Cerebellar nuclear complex (tissue), 1 donor: ENCODE measurements at regions not wholly inside any gene's neighbourhood (a gene's known extent, or its start where the extent isn't known, plus 50 kb on each side); places are given as distances from the start of the nearest gene placed in this dataset.
"Not testable (repeated sequence)": the region's sequence is repeated elsewhere in the genome, so short reads cannot be mapped to it uniquely, and the experiment has no call there.

Experiments
- DNase-seq, 2 experiments: peaks; one replicate each; lab custom pipeline; 2025; lab: John Stamatoyannopoulos, UW

GRCh38 chr5:36481454-36482120 lies 124.8 kb upstream of the SLC1A3 start:
- no peak for DNase-seq

GRCh38 chr5:36482812-36483211 lies 123.6 kb upstream of the SLC1A3 start:
- DNase-seq, result no peak

GRCh38 chr5:36489505-36489904 lies 116.9 kb upstream of the SLC1A3 start:
- DNase-seq, result no peak

GRCh38 chr5:36491856-36492255 lies 114.5 kb upstream of the SLC1A3 start:
- DNase-seq, result no peak

- DNase-seq, result no peak
Observed at GRCh38 chr5:36492984-36493654, 113.3 kb upstream of the SLC1A3 start.

- DNase-seq, result no peak
Observed at GRCh38 chr5:36494028-36494427, 112.4 kb upstream of the SLC1A3 start.

- no peak for DNase-seq
Observed at GRCh38 chr5:36494841-36495601, 111.4 kb upstream of the SLC1A3 start.

- DNase-seq, result no peak
Observed at GRCh38 chr5:36495611-36496010, 110.8 kb upstream of the SLC1A3 start.

- DNase-seq, result no peak
Observed at GRCh38 chr5:36496471-36496870, 109.9 kb upstream of the SLC1A3 start.

GRCh38 chr5:36502608-36503007 lies 103.8 kb upstream of the SLC1A3 start:
- no peak for DNase-seq

- no peak for DNase-seq
Observed at GRCh38 chr5:36505021-36505420, 101.4 kb upstream of the SLC1A3 start.

GRCh38 chr5:36507332-36507952 lies 99.0 kb upstream of the SLC1A3 start:
- DNase-seq, result peak in 1 of 2 experiments; percentile 22

GRCh38 chr5:36508331-36508730 lies 98.1 kb upstream of the SLC1A3 start:
- DNase-seq, result not testable (repeated sequence)

GRCh38 chr5:36513647-36514046 lies 92.8 kb upstream of the SLC1A3 start:
- not testable (repeated sequence) for DNase-seq

GRCh38 chr5:36519881-36520280 lies 86.5 kb upstream of the SLC1A3 start:
- no peak for DNase-seq

- DNase-seq, result no peak
Observed at GRCh38 chr5:36521219-36521618, 85.2 kb upstream of the SLC1A3 start.

- no peak for DNase-seq
Observed at GRCh38 chr5:36521838-36522745, 84.3 kb upstream of the SLC1A3 start.

GRCh38 chr5:36522746-36523065 lies 83.7 kb upstream of the SLC1A3 start:
- no peak for DNase-seq

- no peak for DNase-seq
Observed at GRCh38 chr5:36523450-36523849, 83.0 kb upstream of the SLC1A3 start.

- no peak for DNase-seq
Observed at GRCh38 chr5:36523926-36524325, 82.5 kb upstream of the SLC1A3 start.

GRCh38 chr5:36526537-36526936 lies 79.9 kb upstream of the SLC1A3 start:
- DNase-seq, result no peak

- no peak for DNase-seq
Observed at GRCh38 chr5:36528588-36528987, 77.8 kb upstream of the SLC1A3 start.
